Erythroblast (primary cell): ENCODE measurements at regions not wholly inside any gene's neighbourhood (a gene's known extent, or its start where the extent isn't known, plus 50 kb on each side); places are given as distances from the start of the nearest gene placed in this dataset.

ENCODE experiments used
- GATA1 ChIP-seq: IDR thresholded peaks from 2 replicates; pipeline ENCODE4 v1.6.1; 2011; ENCODE audit warnings: low read depth, mild to moderate bottlenecking, control low read depth, low read length, moderate library complexity
- POLR2A ChIP-seq: IDR thresholded peaks from 2 replicates; pipeline ENCODE4 v1.6.1; 2011; ENCODE audit warnings: mild to moderate bottlenecking, low read length

DNA sequence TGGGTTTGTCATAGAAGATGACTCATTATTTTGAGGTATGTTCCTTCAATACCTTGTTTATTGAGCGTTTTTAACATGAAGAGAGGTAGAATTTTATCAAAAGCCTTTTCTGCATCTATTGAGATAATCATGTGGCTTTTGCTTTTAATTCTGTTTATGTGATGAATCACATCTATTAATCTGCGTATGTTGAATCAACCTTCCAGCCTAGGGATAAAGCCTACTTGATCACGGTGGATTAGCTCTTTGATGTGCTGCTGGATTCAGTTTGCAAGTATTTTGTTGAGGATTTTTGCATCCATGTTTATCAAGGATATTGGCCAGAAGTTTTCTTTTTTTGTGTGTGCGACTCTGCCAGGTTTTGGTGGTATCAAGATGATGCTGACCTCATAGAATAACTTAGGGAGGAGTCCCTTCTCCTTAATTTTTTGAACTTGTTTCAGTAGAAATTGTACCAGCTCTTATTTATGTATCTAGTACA lies 602.6 kb downstream of the SNAPC1 start:
- no peak for TF ChIP-seq POLR2A
- TF ChIP-seq GATA1, result no peak
